Astrocyte (in vitro differentiated cells and primary cell): ENCODE measurements at regions not wholly inside any gene's neighbourhood (a gene's known extent, or its start where the extent isn't known, plus 50 kb on each side); places are given as distances from the start of the nearest gene placed in this dataset.

Source experiments
- CTCF ChIP-seq: IDR thresholded peaks from 2 replicates; pipeline ENCODE4 v1.5.1; 2011; ENCODE audit warnings: low read depth, mild to moderate bottlenecking, inconsistent platforms, low read length, moderate library complexity; ENCODE audit not compliant: insufficient read depth
- EZH2 ChIP-seq: IDR thresholded peaks from 2 replicates; pipeline ENCODE4 v1.6.1; 2012; ENCODE audit warnings: mild to moderate bottlenecking, low read length, inconsistent platforms; ENCODE audit not compliant: insufficient read depth

GRCh38 chr21:38923429-38923828, 117.7 kb downstream of the ETS2 start:
- TF ChIP-seq CTCF, result no peak
- no peak for TF ChIP-seq EZH2
